PC-3 (cell line): ENCODE measurements at regions not wholly inside any gene's neighbourhood (a gene's known extent, or its start where the extent isn't known, plus 50 kb on each side); places are given as distances from the start of the nearest gene placed in this dataset.

Experiments
- EZH2phosphoT487 ChIP-seq: fragments of 300-600 bp; sonication (generic); IDR thresholded peaks from 2 replicates; pipeline ENCODE4 v1.6.1; 2018; ENCODE audit warnings: mild to moderate bottlenecking, antibody characterized with exemption, low read length, borderline replicate concordance
- TF ChIP-seq, protein P1 (sequence below): fragments of 300-600 bp; sonication (generic); conservative IDR thresholded peaks from 2 replicates; pipeline ENCODE4 v1.5.1; 2017; ENCODE audit warnings: antibody characterized with exemption, low read depth, mild to moderate bottlenecking, low read length

DNA sequence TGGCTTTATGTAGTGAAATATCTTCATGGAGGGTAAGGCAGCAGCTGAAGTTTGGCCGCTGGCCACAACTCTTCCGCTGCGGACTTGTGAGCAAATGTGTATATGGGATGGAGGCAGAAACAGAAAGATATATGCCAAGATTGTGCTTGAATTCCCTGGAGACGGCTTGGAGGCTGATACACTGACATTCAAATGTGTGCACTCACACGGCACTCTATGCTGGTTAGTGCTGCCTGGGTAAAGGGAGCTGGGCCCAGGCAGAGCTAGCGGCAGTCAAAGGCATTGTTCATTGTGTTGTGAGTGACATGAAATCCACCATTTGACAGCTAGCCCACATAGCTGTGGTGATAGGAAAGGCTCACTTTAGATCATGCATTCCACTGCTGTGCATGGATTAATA is 202.7 kb downstream of the CLIC5 start:
- TF ChIP-seq, protein P1, sequence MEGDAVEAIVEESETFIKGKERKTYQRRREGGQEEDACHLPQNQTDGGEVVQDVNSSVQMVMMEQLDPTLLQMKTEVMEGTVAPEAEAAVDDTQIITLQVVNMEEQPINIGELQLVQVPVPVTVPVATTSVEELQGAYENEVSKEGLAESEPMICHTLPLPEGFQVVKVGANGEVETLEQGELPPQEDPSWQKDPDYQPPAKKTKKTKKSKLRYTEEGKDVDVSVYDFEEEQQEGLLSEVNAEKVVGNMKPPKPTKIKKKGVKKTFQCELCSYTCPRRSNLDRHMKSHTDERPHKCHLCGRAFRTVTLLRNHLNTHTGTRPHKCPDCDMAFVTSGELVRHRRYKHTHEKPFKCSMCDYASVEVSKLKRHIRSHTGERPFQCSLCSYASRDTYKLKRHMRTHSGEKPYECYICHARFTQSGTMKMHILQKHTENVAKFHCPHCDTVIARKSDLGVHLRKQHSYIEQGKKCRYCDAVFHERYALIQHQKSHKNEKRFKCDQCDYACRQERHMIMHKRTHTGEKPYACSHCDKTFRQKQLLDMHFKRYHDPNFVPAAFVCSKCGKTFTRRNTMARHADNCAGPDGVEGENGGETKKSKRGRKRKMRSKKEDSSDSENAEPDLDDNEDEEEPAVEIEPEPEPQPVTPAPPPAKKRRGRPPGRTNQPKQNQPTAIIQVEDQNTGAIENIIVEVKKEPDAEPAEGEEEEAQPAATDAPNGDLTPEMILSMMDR, result no peak
- TF ChIP-seq EZH2phosphoT487, result no peak
